ENCODE measurements at regions not wholly inside any gene's neighbourhood (a gene's known extent, or its start where the extent isn't known, plus 50 kb on each side); places are given as distances from the start of the nearest gene placed in this dataset.

GRCh38 chr4:106803083-106803482 lies 233.0 kb downstream of the DKK2 start:
- TF ChIP-seq, protein P1, sequence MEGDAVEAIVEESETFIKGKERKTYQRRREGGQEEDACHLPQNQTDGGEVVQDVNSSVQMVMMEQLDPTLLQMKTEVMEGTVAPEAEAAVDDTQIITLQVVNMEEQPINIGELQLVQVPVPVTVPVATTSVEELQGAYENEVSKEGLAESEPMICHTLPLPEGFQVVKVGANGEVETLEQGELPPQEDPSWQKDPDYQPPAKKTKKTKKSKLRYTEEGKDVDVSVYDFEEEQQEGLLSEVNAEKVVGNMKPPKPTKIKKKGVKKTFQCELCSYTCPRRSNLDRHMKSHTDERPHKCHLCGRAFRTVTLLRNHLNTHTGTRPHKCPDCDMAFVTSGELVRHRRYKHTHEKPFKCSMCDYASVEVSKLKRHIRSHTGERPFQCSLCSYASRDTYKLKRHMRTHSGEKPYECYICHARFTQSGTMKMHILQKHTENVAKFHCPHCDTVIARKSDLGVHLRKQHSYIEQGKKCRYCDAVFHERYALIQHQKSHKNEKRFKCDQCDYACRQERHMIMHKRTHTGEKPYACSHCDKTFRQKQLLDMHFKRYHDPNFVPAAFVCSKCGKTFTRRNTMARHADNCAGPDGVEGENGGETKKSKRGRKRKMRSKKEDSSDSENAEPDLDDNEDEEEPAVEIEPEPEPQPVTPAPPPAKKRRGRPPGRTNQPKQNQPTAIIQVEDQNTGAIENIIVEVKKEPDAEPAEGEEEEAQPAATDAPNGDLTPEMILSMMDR (conservative IDR thresholded peaks at IDR 0.05 in 1 of 2, IDR thresholded peaks at IDR 0.05 in 1 of 2; ENCODE audit: extremely low read depth in 1 of 2, insufficient read depth in 1 of 2, low read depth in 1 of 2, low read length in 2 of 2) = no peak
- no peak for TF ChIP-seq EZH2 (IDR thresholded peaks at IDR 0.05; ENCODE audit: borderline replicate concordance, low read length)

Data from mammary epithelial cell (primary cell).